GM18867 (cell line): ENCODE measurements at regions not wholly inside any gene's neighbourhood (a gene's known extent, or its start where the extent isn't known, plus 50 kb on each side); places are given as distances from the start of the nearest gene placed in this dataset.

Experiments
- ATAC-seq: cut with Tn5 transposase; IDR thresholded peaks from one replicate; pipeline ENCODE4 v1.9.1; 2021; ENCODE audit warnings: mild to moderate bottlenecking, moderate library complexity; ENCODE audit not compliant: unreplicated experiment

- ATAC-seq = no peak
Measured at GRCh38 chr14:99093532-99094517, 178.2 kb downstream of the BCL11B start.

DNA sequence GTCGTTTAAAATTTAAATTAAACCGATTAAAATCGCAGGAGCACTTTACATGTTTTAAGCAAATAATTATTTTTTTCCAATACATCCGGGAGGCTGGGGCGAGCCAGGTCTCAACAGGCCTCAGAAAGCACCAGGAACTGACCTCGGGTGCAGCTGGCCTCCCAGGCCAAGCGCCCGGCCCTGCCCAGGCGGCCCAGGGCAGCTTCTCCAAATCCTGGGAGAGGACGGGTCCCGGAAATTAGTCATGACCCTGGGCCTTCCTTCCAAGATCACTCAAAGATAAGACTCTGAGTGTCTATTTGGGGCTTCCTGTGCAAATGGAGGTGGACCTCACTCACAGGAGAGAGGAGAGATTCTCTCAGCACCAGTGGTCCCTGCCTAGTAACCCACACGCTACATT, 177.1 kb downstream of the BCL11B start:
- no peak for ATAC-seq

GRCh38 chr14:99095369-99095768, 176.6 kb downstream of the BCL11B start:
- ATAC-seq = no peak

DNA sequence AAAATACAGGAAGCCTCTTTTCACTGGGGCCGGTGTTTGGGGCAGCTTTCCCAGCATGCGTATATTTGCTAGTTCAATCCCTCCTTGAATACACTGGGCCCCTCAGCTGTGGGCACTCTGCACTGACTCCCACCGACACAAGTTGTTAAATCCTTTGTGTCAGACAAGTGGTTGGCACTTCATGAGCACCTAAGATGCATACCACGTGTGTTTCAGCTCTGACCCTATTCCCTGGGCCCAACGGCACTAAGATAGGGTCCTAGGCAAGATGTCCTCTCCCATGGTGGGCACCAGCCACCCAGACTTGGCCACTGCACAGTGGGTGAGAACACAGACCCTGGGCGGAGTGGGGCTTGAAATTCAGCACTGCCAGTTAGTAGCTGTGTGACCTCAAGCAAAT, 173.8 kb downstream of the BCL11B start:
- ATAC-seq = no peak

DNA sequence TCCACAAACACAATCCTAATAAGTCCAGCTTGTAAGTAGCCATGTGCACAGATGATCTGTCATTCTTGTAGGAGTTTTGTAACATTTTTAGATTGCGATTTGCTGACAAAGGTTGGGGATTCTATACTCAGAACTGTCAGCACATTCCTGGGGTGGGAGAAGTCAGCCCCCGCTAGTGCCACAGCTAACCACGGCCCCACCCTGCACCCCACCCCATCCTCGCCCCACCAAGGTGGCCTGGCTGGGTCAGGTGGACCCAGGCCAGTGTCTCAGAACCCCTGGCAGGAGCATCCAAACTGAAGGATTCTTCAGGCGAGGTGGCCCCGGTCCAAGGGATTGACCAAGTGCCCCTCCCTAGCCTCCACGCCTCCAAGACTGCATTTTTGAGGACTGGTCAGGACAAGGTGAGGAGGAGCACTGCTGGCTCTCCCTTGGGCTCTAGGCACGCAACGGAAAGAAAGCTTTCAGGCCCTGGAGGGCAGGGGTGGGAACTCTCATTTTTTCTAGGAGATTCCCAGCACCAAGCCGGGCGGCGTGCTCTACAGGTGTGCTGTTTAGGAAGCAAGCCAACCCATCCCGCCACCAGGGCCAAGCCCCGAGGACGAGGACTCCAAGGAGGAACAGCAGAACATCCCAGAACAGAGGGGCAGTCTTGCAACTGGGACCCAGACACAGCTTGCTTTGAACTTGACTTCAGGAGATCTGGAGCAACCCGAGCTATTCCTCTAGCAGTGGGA, 172.8 kb downstream of the BCL11B start:
- no peak for ATAC-seq

DNA sequence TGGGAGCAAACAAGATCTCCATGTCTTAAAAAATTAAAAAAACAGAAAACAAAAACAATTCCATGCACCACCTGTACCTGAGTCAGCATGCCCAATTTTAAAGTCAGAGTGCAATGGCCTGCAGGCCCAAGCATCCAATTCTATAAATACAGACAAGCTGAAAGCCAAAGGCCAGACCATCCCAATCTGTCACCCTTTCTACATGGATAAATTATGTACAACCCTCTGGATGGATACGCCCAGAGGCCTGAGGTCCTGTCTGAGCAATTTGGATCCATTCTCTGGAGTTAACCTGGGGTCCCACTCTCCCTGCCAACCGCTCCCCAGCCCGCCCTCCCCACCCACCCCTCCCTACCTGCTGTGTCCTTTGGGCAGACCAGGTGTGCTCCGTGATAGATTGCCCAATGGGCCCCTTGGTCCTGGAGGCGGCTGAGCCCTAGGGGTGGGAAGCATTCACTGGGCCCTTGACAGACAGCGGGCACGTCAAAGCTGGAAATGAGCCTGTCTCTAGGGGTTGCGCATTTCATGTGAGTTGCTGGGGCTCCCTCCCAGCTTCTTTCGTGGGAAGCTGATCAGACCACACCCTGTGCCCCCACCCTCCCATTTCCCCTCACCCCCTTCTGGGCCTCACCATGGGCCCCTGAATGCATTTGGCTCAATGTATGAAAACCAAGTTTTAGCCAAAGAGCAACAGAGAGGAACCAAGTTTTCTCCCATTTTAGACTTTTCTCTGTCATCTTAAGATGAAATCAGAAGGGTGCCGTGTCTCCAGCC, 171.3 kb downstream of the BCL11B start:
- ATAC-seq = no peak

GRCh38 chr14:99101855-99102461, 170.0 kb downstream of the BCL11B start:
- ATAC-seq = no peak

GRCh38 chr14:99116741-99117295, 155.2 kb downstream of the BCL11B start:
- no peak for ATAC-seq

- no peak for ATAC-seq
Measured at GRCh38 chr14:99117671-99118045, 154.3 kb downstream of the BCL11B start.

DNA sequence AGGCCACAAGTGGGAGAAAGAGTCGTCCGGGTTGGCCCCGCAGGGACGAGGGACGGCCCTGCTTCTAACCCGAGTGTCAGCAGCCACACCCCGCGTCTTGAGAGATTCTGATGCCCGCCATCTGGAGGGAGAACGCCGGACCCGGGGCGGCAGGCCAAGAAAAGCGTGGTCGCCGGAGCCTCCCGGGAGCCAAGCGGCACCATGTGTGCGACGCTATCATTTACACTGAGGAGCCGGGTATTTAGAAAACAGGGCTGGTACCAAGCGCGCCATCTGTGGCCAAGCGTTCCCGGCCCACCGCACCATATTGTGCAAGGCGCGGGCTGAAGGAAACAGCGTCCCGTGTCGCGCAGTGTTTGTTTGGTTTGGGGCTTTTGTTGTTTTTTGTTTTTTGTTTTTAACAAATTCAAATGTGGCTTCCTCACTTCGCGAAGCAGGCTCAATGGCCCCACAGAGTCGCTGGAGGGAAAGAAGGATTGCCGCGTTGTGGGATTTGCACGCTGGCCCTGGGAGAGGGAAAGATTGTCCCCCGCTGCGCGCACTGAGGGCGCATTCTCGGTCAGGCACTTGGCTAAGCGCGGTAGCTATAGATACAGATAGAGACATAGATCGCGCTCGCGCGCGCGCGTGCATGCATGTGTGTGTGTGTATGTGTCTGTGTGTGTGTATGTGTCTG, 153.8 kb downstream of the BCL11B start:
- no peak for ATAC-seq

DNA sequence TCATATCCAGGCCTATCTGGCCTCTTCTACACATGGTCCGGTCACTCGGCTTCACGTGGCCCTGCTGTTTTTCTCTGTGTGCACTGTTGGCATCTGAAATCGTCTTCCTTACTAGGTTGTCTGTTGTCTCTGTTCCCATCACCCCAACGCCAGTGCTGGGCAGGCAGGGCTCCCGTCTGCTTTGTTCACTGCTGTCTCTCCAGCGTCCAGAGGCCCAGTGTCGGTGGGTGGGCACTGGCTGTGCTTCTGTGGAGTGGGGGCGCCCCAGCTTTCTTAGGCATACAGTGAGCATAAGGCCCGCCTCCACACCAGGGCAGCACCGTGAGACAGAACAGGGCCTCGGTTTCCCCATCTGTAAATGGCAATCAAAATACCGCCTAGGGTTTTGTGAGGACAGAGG, 153.1 kb downstream of the BCL11B start:
- no peak for ATAC-seq
